Fibroblast of villous mesenchyme (primary cell): ENCODE measurements at regions not wholly inside any gene's neighbourhood (a gene's known extent, or its start where the extent isn't known, plus 50 kb on each side); places are given as distances from the start of the nearest gene placed in this dataset.
"Not testable (repeated sequence)": the region's sequence is repeated elsewhere in the genome, so short reads cannot be mapped to it uniquely, and the experiment has no call there.

Experiments
- DNase-seq: peaks from one replicate; pipeline ENCODE4 v3.0.0-alpha.2; 2010; ENCODE audit warnings: low read depth
- H3K4me3 ChIP-seq: 2 replicates; pipeline ENCODE4 v1.5.1; 2011; ENCODE audit warnings: low read depth, mild to moderate bottlenecking, low read length
- TF ChIP-seq, protein P1 (sequence below): IDR thresholded peaks from 2 replicates; pipeline ENCODE4 v1.5.1; 2012; ENCODE audit warnings: low read depth, mild to moderate bottlenecking, low read length; ENCODE audit not compliant: insufficient read depth

DNA sequence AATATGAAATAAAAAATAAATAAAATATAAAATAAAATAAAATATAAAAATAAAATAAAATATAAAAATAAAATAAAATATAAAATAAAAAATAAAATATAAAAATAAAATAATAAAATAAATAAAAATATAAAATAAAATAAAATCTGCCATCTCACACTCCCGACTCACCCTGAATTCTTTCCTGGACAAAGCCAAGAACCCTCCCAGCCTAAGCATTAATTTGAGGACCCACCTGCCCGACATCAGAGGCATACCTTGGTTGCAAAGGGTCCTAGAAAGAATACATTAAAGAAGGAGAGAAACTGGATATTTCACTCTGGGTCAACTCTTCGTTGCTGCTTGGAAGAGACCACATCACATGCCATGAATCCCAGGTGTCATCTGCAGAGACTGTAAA lies 138.3 kb downstream of the CRLF2 start:
- TF ChIP-seq, protein P1, sequence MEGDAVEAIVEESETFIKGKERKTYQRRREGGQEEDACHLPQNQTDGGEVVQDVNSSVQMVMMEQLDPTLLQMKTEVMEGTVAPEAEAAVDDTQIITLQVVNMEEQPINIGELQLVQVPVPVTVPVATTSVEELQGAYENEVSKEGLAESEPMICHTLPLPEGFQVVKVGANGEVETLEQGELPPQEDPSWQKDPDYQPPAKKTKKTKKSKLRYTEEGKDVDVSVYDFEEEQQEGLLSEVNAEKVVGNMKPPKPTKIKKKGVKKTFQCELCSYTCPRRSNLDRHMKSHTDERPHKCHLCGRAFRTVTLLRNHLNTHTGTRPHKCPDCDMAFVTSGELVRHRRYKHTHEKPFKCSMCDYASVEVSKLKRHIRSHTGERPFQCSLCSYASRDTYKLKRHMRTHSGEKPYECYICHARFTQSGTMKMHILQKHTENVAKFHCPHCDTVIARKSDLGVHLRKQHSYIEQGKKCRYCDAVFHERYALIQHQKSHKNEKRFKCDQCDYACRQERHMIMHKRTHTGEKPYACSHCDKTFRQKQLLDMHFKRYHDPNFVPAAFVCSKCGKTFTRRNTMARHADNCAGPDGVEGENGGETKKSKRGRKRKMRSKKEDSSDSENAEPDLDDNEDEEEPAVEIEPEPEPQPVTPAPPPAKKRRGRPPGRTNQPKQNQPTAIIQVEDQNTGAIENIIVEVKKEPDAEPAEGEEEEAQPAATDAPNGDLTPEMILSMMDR = no peak
- no peak for DNase-seq
- no peak overlapping the region for H3K4me3 ChIP-seq

GRCh38 chrX:1072637-1073377 lies 139.6 kb downstream of the CRLF2 start:
- TF ChIP-seq, protein P1 = no peak
- DNase-seq = no peak
- H3K4me3 ChIP-seq = no peak overlapping the region

DNA sequence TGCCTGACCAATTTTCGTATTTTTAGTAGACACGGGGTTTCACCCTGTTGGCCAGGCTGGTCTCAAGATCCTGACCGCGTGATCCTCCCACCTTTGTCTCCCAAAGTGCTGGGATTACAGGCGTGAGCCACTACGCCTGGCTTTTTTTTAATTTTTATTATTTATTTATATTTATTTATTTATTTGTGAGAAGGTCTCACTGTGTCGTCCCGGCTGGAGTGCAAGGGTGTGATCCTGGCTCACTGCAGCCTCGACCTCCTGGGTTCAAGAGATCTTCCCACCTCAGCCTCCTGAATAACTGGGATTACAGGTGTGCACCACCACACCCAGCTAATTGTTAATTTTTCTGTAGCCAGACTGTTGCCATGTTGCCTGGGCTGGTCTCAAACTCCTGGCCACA lies 141.1 kb downstream of the CRLF2 start:
- TF ChIP-seq, protein P1 = no peak
- H3K4me3 ChIP-seq = no peak overlapping the region
- DNase-seq = no peak

DNA sequence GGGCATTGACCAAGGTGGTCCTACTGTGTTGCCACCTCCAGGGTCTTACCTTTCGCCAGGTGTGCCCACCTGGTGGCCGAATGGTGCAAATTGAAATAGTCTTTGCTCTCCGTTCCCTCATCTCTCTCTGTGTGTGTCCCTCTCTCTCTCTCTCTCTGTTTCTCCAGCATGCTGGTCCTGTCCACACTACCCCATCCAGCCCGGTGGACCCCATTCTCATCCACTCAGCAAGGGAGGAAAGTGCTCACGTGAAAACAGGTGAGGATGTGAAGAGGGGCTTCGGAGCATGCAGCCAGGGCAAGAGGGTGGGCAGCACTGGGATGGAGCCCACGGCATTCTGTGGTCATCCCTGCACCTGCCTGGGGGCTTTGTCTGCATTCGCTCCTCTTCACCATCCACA lies 150.1 kb downstream of the CRLF2 start:
- H3K4me3 ChIP-seq = no peak overlapping the region
- DNase-seq = no peak
- TF ChIP-seq, protein P1 = no peak

- no peak for DNase-seq
- TF ChIP-seq, protein P1 = no peak
- H3K4me3 ChIP-seq = no peak overlapping the region
Observed at GRCh38 chrX:1060562-1060960, 151.9 kb downstream of the CRLF2 start.

- TF ChIP-seq, protein P1 = no peak
- no peak overlapping the region for H3K4me3 ChIP-seq
- DNase-seq = no peak
Observed at GRCh38 chrX:1059576-1060561, 152.6 kb downstream of the CRLF2 start.

GRCh38 chrX:1053600-1053999 lies 158.8 kb downstream of the CRLF2 start:
- not testable (repeated sequence) for DNase-seq, H3K4me3 ChIP-seq
